ENCODE measurements at regions not wholly inside any gene's neighbourhood (a gene's known extent, or its start where the extent isn't known, plus 50 kb on each side); places are given as distances from the start of the nearest gene placed in this dataset.
"Not testable (repeated sequence)": the region's sequence is repeated elsewhere in the genome, so short reads cannot be mapped to it uniquely, and the experiment has no call there.

- no peak overlapping the region for H3K4me3 Mint-ChIP-seq
- H3K4me1 Mint-ChIP-seq, result no peaks in the 10 kb centered on the region
- DNase-seq (no peak), ATAC-seq (ENCODE audit: low read depth) (no peak)
- peaks cover 17% of the 10 kb centered on the region for H3K9me3 Mint-ChIP-seq
- POLR2A ChIA-PET, result no interaction called here
- peaks cover 2% of the 10 kb centered on the region for H3K36me3 Mint-ChIP-seq
- no peaks in the 10 kb centered on the region for H3K27me3 Mint-ChIP-seq
- no peak overlapping the region for H3K27ac Mint-ChIP-seq
Measured at GRCh38 chr16:34743115-34743514, 1283.7 kb downstream of the TP53TG3F start.

- peaks cover 3% of the 10 kb centered on the region for H3K36me3 Mint-ChIP-seq
Measured at GRCh38 chr16:34758835-34759234, 1299.4 kb downstream of the TP53TG3F start.

DNA sequence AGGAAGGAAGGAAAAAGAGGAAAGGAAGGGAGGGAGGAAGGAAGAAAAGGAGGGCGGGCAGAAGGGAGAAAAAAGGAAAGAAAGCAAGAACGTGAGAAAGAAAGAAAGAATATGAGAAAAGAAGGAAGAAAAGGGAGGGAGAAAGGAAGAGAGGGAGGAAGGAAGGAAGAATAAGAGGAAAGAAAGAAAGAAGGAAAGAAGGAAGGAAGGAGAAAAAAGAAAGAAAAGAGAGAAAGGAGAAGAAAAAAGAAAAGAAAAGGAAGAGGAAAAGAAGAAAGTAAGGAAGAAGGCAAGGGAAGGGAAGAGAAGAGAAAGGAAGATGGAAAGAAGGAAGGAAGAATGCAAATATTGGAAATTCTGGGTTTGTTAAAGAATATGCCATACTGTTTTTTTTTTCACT is 1332.4 kb downstream of the TP53TG3F start:
- H3K4me1 Mint-ChIP-seq; H3K4me3 Mint-ChIP-seq; DNase-seq; POLR2A ChIA-PET; ATAC-seq (ENCODE audit: low read depth); H3K27me3 Mint-ChIP-seq; H3K36me3 Mint-ChIP-seq; H3K27ac Mint-ChIP-seq: not testable (repeated sequence)
- H3K9me3 Mint-ChIP-seq, result peaks cover 19% of the 10 kb centered on the region

More at GRCh38 chr16:34758835-34759234, 1299.4 kb downstream of the TP53TG3F start:
- no peak overlapping the region for H3K27ac Mint-ChIP-seq
- no peaks in the 10 kb centered on the region for H3K4me1 Mint-ChIP-seq
- peaks cover 49% of the 10 kb centered on the region for H3K9me3 Mint-ChIP-seq
- DNase-seq, result no peak
- H3K27me3 Mint-ChIP-seq, result no peaks in the 10 kb centered on the region
- no peak for ATAC-seq (ENCODE audit: low read depth)
- H3K4me3 Mint-ChIP-seq, result no peak overlapping the region
- POLR2A ChIA-PET, result no interaction called here

- Mint-ChIP-seq H3K27me3 (no peaks in the 10 kb centered on the region), H3K4me3 (no peak overlapping the region), H3K36me3 (no peaks in the 10 kb centered on the region), H3K27ac (no peak overlapping the region), H3K4me1 (no peaks in the 10 kb centered on the region), H3K9me3 (peaks cover 5% of the 10 kb centered on the region)
- ATAC-seq (ENCODE audit: low read depth) (no peak), DNase-seq (no peak)
- POLR2A ChIA-PET, result no interaction called here
Measured at GRCh38 chr16:34801875-34802274, 1342.5 kb downstream of the TP53TG3F start.

DNA sequence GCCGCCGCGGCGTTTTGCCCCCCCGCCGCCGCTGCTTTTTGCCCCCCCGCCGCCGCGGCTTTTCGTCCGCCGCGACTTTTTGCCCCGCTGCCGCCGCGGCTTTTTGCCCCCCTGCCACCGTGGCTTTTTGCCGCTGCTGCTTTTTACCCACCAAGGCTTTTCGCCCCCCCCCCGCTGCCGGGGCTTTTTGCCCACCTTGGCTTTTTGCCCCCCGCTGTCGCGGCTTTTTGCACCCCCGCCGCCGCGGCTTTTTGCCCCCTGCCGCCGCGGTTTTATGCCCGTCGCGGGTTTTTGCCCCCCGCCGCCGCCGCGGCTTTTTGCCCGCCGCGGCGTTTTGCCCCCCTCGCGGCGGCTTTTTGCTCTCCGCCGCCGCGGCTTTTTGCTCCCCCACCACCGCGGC is 1343.0 kb downstream of the TP53TG3F start:
- H3K36me3 Mint-ChIP-seq, result no peaks in the 10 kb centered on the region
- POLR2A ChIA-PET, result no interaction called here
- ATAC-seq (ENCODE audit: low read depth) (no peak), DNase-seq (no peak)
- no peaks in the 10 kb centered on the region for H3K4me1 Mint-ChIP-seq
- H3K27me3 Mint-ChIP-seq, result no peaks in the 10 kb centered on the region
- H3K9me3 Mint-ChIP-seq, result peaks cover 5% of the 10 kb centered on the region
- H3K27ac Mint-ChIP-seq, result no peak overlapping the region
- H3K4me3 Mint-ChIP-seq, result no peak overlapping the region

DNA sequence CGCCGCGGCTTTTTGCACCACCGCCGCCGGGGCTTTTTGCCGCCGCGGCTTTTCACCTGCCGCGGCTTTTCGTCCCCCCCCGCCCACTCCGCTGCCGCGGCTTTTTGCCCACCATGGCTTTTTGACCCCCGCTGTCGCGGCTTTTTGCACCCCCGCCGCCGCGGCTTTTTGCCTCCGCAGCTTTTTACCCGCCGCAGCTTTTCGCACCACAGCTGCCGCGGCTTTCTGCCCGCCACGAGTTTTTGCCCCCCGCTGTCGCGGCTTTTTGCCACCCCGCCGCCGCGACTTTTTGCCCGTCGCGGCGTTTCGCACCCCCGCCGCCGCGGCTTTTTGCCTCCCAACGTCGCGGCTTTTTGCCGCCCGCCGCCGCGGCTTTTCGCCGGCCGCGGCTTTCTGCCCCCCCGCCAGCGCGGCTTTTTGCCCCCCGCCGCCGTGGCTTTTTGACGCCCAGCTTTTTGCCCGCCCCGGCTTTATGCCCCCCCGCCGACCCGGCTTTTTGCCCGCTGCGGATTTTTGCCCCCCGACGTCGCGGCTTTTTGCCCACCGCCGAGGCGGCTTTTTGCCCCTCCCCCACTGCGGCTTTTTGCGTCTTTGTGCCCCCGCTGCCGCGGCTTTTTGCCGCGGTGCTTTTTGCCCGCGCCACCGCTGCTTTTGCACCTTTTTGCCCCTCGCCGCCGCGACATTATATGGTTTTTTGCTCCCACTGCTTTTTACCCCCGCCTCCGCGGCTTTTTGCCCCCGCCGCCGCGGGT is 1343.6 kb downstream of the TP53TG3F start:
- peak; percentile 22 for DNase-seq
- H3K27ac Mint-ChIP-seq, result no peak overlapping the region
- H3K4me1 Mint-ChIP-seq, result no peaks in the 10 kb centered on the region
- H3K27me3 Mint-ChIP-seq, result no peaks in the 10 kb centered on the region
- peaks cover 5% of the 10 kb centered on the region for H3K9me3 Mint-ChIP-seq
- POLR2A ChIA-PET, result no interaction called here
- H3K36me3 Mint-ChIP-seq, result no peaks in the 10 kb centered on the region
- no peak for ATAC-seq (ENCODE audit: low read depth)
- no peak overlapping the region for H3K4me3 Mint-ChIP-seq

- peaks cover 2% of the 10 kb centered on the region for H3K9me3 Mint-ChIP-seq
- no peaks in the 10 kb centered on the region for H3K4me1 Mint-ChIP-seq
- H3K4me3 Mint-ChIP-seq, result no peak overlapping the region
- peak overlapping the region; percentile 11 for H3K27ac Mint-ChIP-seq
- H3K27me3 Mint-ChIP-seq, result no peaks in the 10 kb centered on the region
- POLR2A ChIA-PET, result no interaction called here
- ATAC-seq (ENCODE audit: low read depth) (no peak), DNase-seq (peak; percentile 25)
- H3K36me3 Mint-ChIP-seq, result no peaks in the 10 kb centered on the region
Measured at GRCh38 chr16:34803683-34804416, 1344.4 kb downstream of the TP53TG3F start.

DNA sequence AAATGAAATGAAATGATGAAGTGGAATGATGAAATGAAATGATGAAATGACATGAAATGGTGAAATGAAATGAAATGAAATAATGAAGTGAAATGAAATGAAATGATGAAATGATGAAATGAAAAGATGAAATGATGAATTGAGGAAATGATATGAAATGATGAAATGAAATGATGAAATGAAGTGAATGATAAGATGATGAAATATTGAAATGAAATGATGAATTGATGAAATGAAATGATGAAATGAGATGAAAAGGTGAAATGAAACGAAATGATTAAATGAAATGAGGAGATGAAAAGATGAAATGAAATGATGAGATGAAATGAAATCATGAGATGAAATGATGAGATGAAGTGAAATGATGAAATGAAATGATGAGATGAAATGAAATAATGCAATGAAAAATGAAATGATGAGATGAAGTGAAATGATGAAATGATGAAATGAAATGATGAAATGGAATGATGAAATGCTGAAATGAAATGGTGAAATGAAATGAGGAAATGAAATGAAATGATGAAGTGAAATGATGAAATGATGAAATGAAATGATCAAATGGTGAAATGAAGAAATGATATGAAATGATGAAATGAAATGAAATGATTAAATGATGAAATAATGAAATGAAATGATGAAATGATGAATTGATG is 1347.7 kb downstream of the TP53TG3F start:
- H3K36me3 Mint-ChIP-seq; H3K4me3 Mint-ChIP-seq; H3K27me3 Mint-ChIP-seq; H3K4me1 Mint-ChIP-seq; ATAC-seq (ENCODE audit: low read depth); POLR2A ChIA-PET; DNase-seq; H3K9me3 Mint-ChIP-seq; H3K27ac Mint-ChIP-seq: not testable (repeated sequence)

- H3K27ac Mint-ChIP-seq; H3K9me3 Mint-ChIP-seq; DNase-seq; ATAC-seq (ENCODE audit: low read depth); H3K36me3 Mint-ChIP-seq; H3K27me3 Mint-ChIP-seq; H3K4me3 Mint-ChIP-seq; H3K4me1 Mint-ChIP-seq; POLR2A ChIA-PET: not testable (repeated sequence)
Measured at GRCh38 chr16:34807844-34808243, 1348.4 kb downstream of the TP53TG3F start.

GRCh38 chr16:34808530-34808929 is 1349.1 kb downstream of the TP53TG3F start:
- H3K27me3 Mint-ChIP-seq; H3K4me3 Mint-ChIP-seq; H3K36me3 Mint-ChIP-seq; DNase-seq; H3K4me1 Mint-ChIP-seq; H3K9me3 Mint-ChIP-seq; ATAC-seq (ENCODE audit: low read depth); H3K27ac Mint-ChIP-seq; POLR2A ChIA-PET: not testable (repeated sequence)
